ENCODE measurements at regions not wholly inside any gene's neighbourhood (a gene's known extent, or its start where the extent isn't known, plus 50 kb on each side); places are given as distances from the start of the nearest gene placed in this dataset.

- TF ChIP-seq, protein P1, sequence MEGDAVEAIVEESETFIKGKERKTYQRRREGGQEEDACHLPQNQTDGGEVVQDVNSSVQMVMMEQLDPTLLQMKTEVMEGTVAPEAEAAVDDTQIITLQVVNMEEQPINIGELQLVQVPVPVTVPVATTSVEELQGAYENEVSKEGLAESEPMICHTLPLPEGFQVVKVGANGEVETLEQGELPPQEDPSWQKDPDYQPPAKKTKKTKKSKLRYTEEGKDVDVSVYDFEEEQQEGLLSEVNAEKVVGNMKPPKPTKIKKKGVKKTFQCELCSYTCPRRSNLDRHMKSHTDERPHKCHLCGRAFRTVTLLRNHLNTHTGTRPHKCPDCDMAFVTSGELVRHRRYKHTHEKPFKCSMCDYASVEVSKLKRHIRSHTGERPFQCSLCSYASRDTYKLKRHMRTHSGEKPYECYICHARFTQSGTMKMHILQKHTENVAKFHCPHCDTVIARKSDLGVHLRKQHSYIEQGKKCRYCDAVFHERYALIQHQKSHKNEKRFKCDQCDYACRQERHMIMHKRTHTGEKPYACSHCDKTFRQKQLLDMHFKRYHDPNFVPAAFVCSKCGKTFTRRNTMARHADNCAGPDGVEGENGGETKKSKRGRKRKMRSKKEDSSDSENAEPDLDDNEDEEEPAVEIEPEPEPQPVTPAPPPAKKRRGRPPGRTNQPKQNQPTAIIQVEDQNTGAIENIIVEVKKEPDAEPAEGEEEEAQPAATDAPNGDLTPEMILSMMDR (IDR thresholded peaks at IDR 0.05 in 2 of 3, conservative IDR thresholded peaks at IDR 0.05 in 1 of 3; ENCODE audit: borderline replicate concordance in 1 of 3, insufficient read depth in 1 of 3, low read depth in 2 of 3, low read length in 2 of 3) = no peak
- TF ChIP-seq JUND (IDR thresholded peaks at IDR 0.05) (no peak), EZH2 (IDR thresholded peaks at IDR 0.05) (no peak), POLR2A (IDR thresholded peaks at IDR 0.05; ENCODE audit: borderline replicate concordance, extremely low read depth, insufficient read depth, insufficient read length) (no peak)
- TF ChIP-seq, protein P2, sequence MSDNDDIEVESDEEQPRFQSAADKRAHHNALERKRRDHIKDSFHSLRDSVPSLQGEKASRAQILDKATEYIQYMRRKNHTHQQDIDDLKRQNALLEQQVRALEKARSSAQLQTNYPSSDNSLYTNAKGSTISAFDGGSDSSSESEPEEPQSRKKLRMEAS (IDR thresholded peaks at IDR 0.05) = no peak
Observed at GRCh38 chr9:30172206-30172605, 2212.2 kb upstream of the ACO1 start.
